GM12878 (cell line): ENCODE measurements at regions not wholly inside any gene's neighbourhood (a gene's known extent, or its start where the extent isn't known, plus 50 kb on each side); places are given as distances from the start of the nearest gene placed in this dataset.

Source experiments
- ATAC-seq: fragments of 200-7000 bp; cut with Tn5 transposase; 3 replicates; pipeline ENCODE4 v1.9.1; 2020; ENCODE audit warnings: mild to moderate bottlenecking, moderate library complexity
- BruUV-seq: library from RNA; stranded (reverse); fragments of 400-500 nt; replicated peaks from 2 replicates; lab custom pipeline; 2021; lab: Mats Ljungman, UMichigan
- CTCF ChIA-PET: fragments of 300-600 bp; sonication (Branson Sonifier 250); formaldehyde crosslinking; extraction: SDS; loops from one replicate; lab custom pipeline; 2021; ENCODE audit warnings: inconsistent platforms; lab: Yijun Ruan, JAX
- POLR2A ChIA-PET: fragments of 350-600 bp; formaldehyde crosslinking; extraction: SDS; loops from one replicate; lab custom pipeline; 2021; ENCODE audit warnings: inconsistent platforms; lab: Charles Lee
- RAD21 ChIA-PET: fragments of 300-600 bp; sonication (Branson Sonifier 250); formaldehyde crosslinking; loops from one replicate; lab custom pipeline; 2023; ENCODE audit warnings: antibody characterized with exemption; ENCODE audit not compliant: unreplicated experiment; lab: Charles Lee
- SMC1A ChIA-PET: fragments of 300-600 bp; sonication (Branson Sonifier 250); formaldehyde crosslinking; loops from one replicate; lab custom pipeline; 2023; ENCODE audit not compliant: unreplicated experiment, uncharacterized antibody; lab: Charles Lee
- DNase-seq: peaks from one replicate; pipeline ENCODE4 v3.0.0-alpha.2; 2011; ENCODE audit warnings: low read depth, low spot score
- FAIRE-seq: peaks from 3 replicates; lab custom pipeline; 2011; peaks lifted over from hg19 to GRCh38; lab: Jason Lieb, UNC
- H2AFZ ChIP-seq: 2 replicates; pipeline ENCODE4 v1.6.0; 2011; ENCODE audit warnings: low read depth, low read length, control low read depth; ENCODE audit not compliant: control insufficient read depth
- H3K27ac ChIP-seq: 2 replicates; pipeline ENCODE4 v1.5.1; 2011; ENCODE audit warnings: control low read depth; ENCODE audit not compliant: control insufficient read depth, insufficient read depth
- H3K27me3 ChIP-seq, 2 experiments: replicated peaks in 1 of 2; 2 replicates each; pipeline versions ENCODE4 v1.6.0 to v1.6.1; 2011; ENCODE audit warnings: low read length in 1 of 2; ENCODE audit not compliant: control insufficient read depth in 2 of 2, insufficient read depth in 2 of 2
- H3K36me3 ChIP-seq, 2 experiments: 2 replicates each; pipeline ENCODE4 v1.5.1; 2011; ENCODE audit warnings: low read length in 1 of 2; ENCODE audit not compliant: control insufficient read depth in 2 of 2, insufficient read depth in 2 of 2
- H3K4me1 ChIP-seq: 2 replicates; pipeline ENCODE4 v1.6.1; 2011; ENCODE audit warnings: mild to moderate bottlenecking, low read length, moderate library complexity, mixed read lengths; ENCODE audit not compliant: control insufficient read depth, insufficient read depth
- H3K4me2 ChIP-seq: 2 replicates; pipeline ENCODE4 v1.6.0; 2011; ENCODE audit warnings: control low read depth; ENCODE audit not compliant: control insufficient read depth, insufficient read depth
- H3K4me3 ChIP-seq: fragments of 200-600 bp; sonication (generic); 2 replicates; pipeline ENCODE4 v1.5.1; 2016
- H3K79me2 ChIP-seq: 2 replicates; pipeline ENCODE4 v1.6.0; 2011; ENCODE audit warnings: low read length; ENCODE audit not compliant: control insufficient read depth, insufficient read depth
- H3K9ac ChIP-seq: 2 replicates; pipeline ENCODE4 v1.8.0; 2011; ENCODE audit warnings: low read length, control low read depth, mixed read lengths; ENCODE audit not compliant: control insufficient read depth, insufficient read depth
- H3K9me3 ChIP-seq: replicated peaks from 3 replicates; pipeline ENCODE4 v1.5.1; 2011; ENCODE audit warnings: mild to moderate bottlenecking, low read length; ENCODE audit not compliant: control insufficient read depth, insufficient read depth
- H4K20me1 ChIP-seq: 2 replicates; pipeline ENCODE4 v1.6.0; 2011; ENCODE audit not compliant: control insufficient read depth, insufficient read depth
- E2F8 ChIP-seq: fragments of 450-650 bp; IDR thresholded peaks from 2 replicates; pipeline ENCODE4 v1.6.1; 2018; ENCODE audit warnings: mild to moderate bottlenecking, low read depth, moderate library complexity; ENCODE audit not compliant: partially characterized antibody
- FOS ChIP-seq: IDR thresholded peaks from 3 replicates; pipeline ENCODE4 v1.6.1; 2011; ENCODE audit warnings: borderline replicate concordance; ENCODE audit not compliant: insufficient read length; ENCODE audit errors: extremely low read depth
- ZNF687 ChIP-seq: fragments of 450-650 bp; IDR thresholded peaks from 2 replicates; pipeline ENCODE4 v1.6.1; 2017; ENCODE audit warnings: mild to moderate bottlenecking, moderate library complexity
- in situ Hi-C: fragments of 300-500 bp; cut with MboI; formaldehyde crosslinking; loops from 9 replicates; pipeline ENCODE4 v1.14.3; 2018; ENCODE audit warnings: mixed read lengths
- intact Hi-C: fragments of 100-400 bp; cut with micrococcal nuclease; formaldehyde crosslinking; loops from one replicate; pipeline ENCODE4 v1.14.2; 2022; ENCODE audit not compliant: unreplicated experiment

- no peak for FAIRE-seq
- no peak for DNase-seq
- SMC1A ChIA-PET: no interaction called here
- Histone ChIP-seq H3K4me2 (no peak overlapping the region), H3K36me3 (no peaks in the 10 kb centered on the region), H3K4me3 (no peak overlapping the region), H2AFZ (no peak overlapping the region), H3K79me2 (no peaks in the 10 kb centered on the region), H3K9me3 (no peaks in the 10 kb centered on the region), H4K20me1 (no peaks in the 10 kb centered on the region), H3K9ac (no peak overlapping the region), H3K4me1 (no peaks in the 10 kb centered on the region), H3K27ac (no peak overlapping the region), H3K27me3 (no peaks in the 10 kb centered on the region)
- in situ Hi-C loops: no loop called here
- no peak for TF ChIP-seq ZNF687
- TF ChIP-seq E2F8: no peak
- no peak for TF ChIP-seq FOS
- RAD21 ChIA-PET: no interaction called here
- no peak for ATAC-seq
- POLR2A ChIA-PET: no interaction called here
- no TSS peak for BruUV-seq
- intact Hi-C loops: no loop called here
- CTCF ChIA-PET: no interaction called here
Measured at GRCh38 chr2:145055651-145056050, 535.7 kb upstream of the ZEB2 start.
